Inflammatory macrophage treated with lipopolysaccharide for 4 hours (primary cell): ENCODE measurements at regions not wholly inside any gene's neighbourhood (a gene's known extent, or its start where the extent isn't known, plus 50 kb on each side); places are given as distances from the start of the nearest gene placed in this dataset.
A peak's percentile ranks its signal among the peaks of the same experiment; 100 is the strongest.
"Not testable (repeated sequence)": the region's sequence is repeated elsewhere in the genome, so short reads cannot be mapped to it uniquely, and the experiment has no call there.

Experiments used
- DNase-seq: peaks from one replicate; pipeline ENCODE4 v3.0.0-alpha.2; 2020

GRCh38 chr10:6977398-6978186, 397.5 kb upstream of the PRKCQ start:
- DNase-seq = no peak

- no peak for DNase-seq
These were observed 393.8 kb upstream of the PRKCQ start for GRCh38 chr10:6973899-6974298.

GRCh38 chr10:6972226-6972625, 392.1 kb upstream of the PRKCQ start:
- no peak for DNase-seq

GRCh38 chr10:6969659-6970058, 389.6 kb upstream of the PRKCQ start:
- DNase-seq = no peak

GRCh38 chr10:6964543-6964942, 384.5 kb upstream of the PRKCQ start:
- no peak for DNase-seq

GRCh38 chr10:6962576-6962975, 382.5 kb upstream of the PRKCQ start:
- no peak for DNase-seq

GRCh38 chr10:6958711-6959110, 378.6 kb upstream of the PRKCQ start:
- DNase-seq = no peak

GRCh38 chr10:6958254-6958653, 378.2 kb upstream of the PRKCQ start:
- peak; percentile 39 for DNase-seq

- DNase-seq = no peak
These were observed 377.8 kb upstream of the PRKCQ start for GRCh38 chr10:6957851-6958250.

- DNase-seq = no peak
These were observed 376.5 kb upstream of the PRKCQ start for GRCh38 chr10:6956562-6956961.

- DNase-seq = no peak
These were observed 373.3 kb upstream of the PRKCQ start for GRCh38 chr10:6953271-6953801.

GRCh38 chr10:6951732-6952131, 371.7 kb upstream of the PRKCQ start:
- no peak for DNase-seq

GRCh38 chr10:6950133-6950532, 370.1 kb upstream of the PRKCQ start:
- DNase-seq = no peak

GRCh38 chr10:6944436-6944835, 364.4 kb upstream of the PRKCQ start:
- no peak for DNase-seq

- no peak for DNase-seq
These were observed 358.3 kb upstream of the PRKCQ start for GRCh38 chr10:6938384-6938783.

- DNase-seq = no peak
These were observed 356.9 kb upstream of the PRKCQ start for GRCh38 chr10:6936931-6937330.

GRCh38 chr10:6929148-6929830, 349.2 kb upstream of the PRKCQ start:
- DNase-seq = peak; percentile 38

- DNase-seq = peak; percentile 32
These were observed 348.5 kb upstream of the PRKCQ start for GRCh38 chr10:6928586-6928985.

GRCh38 chr10:6926971-6927370, 346.9 kb upstream of the PRKCQ start:
- peak; percentile 84 for DNase-seq

- no peak for DNase-seq
These were observed 345.1 kb upstream of the PRKCQ start for GRCh38 chr10:6925146-6925545.

- DNase-seq = peak; percentile 27
These were observed 344.1 kb upstream of the PRKCQ start for GRCh38 chr10:6924166-6924565.

- DNase-seq = not testable (repeated sequence)
These were observed 340.9 kb upstream of the PRKCQ start for GRCh38 chr10:6921026-6921425.

- peak; percentile 89 for DNase-seq
These were observed 340.3 kb upstream of the PRKCQ start for GRCh38 chr10:6920072-6921019.
